ENCODE measurements at regions not wholly inside any gene's neighbourhood (a gene's known extent, or its start where the extent isn't known, plus 50 kb on each side); places are given as distances from the start of the nearest gene placed in this dataset.

DNA sequence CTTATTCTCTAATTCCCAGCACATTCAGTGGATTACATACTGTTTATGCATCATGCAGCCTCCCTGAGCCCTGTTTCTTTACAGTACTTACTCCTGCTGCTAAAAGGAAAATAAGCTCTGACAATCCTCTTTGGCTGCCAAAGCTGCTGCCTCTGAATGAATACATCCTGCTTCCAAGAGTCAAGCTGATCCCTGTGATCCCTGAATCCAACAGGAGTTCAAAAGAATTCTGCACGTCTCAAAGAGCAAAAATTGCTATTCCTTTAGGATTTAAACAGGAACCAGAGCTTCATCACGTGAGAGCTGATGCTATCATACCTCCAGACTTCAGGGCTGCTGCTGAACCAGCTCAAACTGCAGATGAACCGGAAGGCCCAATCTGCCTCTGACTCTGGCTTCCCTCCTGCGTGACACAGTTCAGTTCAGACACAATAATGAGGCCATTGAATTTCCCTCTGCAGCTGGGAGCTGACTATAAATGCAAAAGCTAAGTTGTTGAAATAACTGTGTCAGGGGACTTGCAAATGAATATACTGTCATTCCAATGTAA is 851.0 kb upstream of the PHF14 start:
- TF ChIP-seq POLR2A (IDR thresholded peaks at IDR 0.05), result no peak
- TF ChIP-seq, protein P1, sequence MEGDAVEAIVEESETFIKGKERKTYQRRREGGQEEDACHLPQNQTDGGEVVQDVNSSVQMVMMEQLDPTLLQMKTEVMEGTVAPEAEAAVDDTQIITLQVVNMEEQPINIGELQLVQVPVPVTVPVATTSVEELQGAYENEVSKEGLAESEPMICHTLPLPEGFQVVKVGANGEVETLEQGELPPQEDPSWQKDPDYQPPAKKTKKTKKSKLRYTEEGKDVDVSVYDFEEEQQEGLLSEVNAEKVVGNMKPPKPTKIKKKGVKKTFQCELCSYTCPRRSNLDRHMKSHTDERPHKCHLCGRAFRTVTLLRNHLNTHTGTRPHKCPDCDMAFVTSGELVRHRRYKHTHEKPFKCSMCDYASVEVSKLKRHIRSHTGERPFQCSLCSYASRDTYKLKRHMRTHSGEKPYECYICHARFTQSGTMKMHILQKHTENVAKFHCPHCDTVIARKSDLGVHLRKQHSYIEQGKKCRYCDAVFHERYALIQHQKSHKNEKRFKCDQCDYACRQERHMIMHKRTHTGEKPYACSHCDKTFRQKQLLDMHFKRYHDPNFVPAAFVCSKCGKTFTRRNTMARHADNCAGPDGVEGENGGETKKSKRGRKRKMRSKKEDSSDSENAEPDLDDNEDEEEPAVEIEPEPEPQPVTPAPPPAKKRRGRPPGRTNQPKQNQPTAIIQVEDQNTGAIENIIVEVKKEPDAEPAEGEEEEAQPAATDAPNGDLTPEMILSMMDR (IDR thresholded peaks at IDR 0.05), result no peak
